Stimulated activated CD4-positive, alpha-beta T cell treated with anti-CD3 and anti-CD28 coated beads, Interleukin-12 subunit alpha, Interleukin-12 subunit beta, amount 100 ng/mL, for 4 hours (primary cell): ENCODE measurements at regions not wholly inside any gene's neighbourhood (a gene's known extent, or its start where the extent isn't known, plus 50 kb on each side); places are given as distances from the start of the nearest gene placed in this dataset.
"Not testable (repeated sequence)": the region's sequence is repeated elsewhere in the genome, so short reads cannot be mapped to it uniquely, and the experiment has no call there.

Experiments used
- DNase-seq: peaks from one replicate; pipeline ENCODE4 v3.0.0-alpha.2; 2020

DNA sequence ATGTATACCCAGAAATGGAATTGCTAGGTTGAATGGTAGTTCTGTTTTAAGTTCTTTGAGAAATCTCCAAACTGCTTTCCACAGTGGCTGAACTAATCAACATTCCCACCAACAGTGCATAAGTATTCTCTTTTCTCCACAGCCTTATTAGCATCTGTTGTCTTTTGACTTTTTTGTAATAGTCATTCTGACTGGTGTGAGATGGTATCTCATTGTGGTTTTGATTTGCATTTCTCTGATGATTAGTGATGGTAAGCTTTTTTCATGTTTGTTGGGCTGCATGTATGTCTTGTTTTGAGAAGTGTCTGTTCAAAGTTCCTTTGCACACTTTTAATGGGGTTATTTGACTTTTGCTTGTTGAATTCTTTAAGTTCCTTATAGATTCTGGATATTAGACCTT, 52.4 kb upstream of the EHHADH start:
- DNase-seq = not testable (repeated sequence)

DNA sequence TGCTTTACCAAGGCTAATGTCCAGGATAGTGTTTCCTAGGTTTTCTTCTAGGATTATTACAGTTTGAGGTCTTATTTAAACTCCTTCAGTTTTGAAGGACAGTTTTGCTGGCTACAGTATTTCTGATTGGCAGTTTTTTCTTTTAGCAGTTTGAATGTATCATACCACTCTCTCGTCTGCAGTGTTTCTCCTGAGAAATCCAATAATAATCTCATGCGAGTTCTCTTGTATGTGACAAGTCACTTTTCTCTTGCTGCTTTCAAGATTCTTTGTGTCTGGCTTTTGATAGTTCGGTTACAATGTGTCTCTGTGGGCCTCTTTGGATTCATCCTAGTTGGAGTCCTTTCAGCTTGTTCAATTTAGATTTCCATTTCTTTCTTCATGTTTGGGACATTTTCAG, 53.0 kb upstream of the EHHADH start:
- no peak for DNase-seq

DNA sequence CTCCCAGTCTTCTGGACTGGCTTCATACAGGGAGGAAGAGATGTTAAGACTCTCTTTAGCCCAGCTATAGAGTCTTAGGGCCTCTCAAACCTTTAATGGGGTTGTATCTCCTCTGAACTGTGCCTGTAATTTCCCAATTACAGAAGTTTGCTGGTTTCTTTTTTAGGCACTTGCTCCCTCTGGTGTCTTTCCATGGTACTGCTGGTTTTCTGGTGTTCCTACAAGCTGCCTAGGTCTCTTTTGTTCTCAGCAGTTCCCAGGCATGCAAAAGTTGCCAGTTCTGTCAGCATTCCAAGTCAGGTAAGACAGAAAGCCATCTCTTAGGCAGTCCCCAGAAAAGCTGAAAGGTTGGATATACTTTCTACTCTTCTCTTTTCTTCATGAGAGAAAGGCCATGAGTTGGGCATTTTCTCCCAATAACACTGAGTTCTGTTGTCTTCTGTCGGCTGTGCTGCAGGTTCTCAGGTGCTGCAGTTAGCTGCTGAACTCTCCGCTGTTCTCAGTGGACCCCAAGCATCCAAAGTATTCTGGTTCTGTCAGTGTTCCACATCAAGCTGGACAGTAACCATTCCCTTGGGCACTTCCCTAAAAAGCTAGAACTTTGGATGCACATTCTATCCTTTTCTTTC, 54.4 kb upstream of the EHHADH start:
- peak; percentile 26 for DNase-seq

DNA sequence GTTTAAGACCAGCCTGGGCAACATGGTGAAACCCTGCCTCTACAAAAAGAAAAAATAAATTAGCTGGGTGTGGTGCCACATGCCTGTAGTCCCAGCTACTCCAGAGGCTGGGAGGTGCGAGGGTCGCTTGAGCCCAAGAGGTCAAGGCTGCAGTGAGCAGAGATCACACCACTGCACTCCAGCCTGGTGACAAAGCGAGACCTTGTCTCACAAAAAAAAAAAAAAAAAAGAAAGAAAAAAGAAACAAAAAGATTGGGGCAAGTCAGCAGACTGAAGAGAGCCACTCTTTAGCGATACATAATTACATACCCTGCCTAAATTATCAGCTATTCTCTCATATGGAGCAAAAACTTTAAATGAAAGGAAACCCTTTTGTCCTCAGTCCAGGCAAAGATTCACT, 53.6 kb upstream of the MAP3K13 start:
- DNase-seq = no peak

DNA sequence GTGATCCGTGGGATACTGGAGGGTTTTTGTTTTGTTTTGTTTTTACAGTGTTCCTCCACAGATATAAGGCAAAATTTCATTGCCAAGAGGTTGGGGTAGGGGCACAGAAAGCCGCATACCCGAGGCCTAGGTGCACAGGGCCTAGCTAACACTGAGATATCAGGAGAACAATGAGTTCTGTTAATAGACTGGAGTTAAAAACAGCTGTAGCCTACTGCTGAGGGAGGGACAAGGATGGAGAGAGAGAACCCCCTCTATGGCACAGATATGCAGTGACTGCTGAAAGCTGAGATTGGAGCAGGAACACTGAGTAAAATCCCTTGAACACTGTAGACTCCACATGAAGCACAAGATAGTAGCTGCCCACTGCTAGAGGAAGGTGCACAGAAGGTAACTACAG, 53.1 kb upstream of the MAP3K13 start:
- no peak for DNase-seq

DNA sequence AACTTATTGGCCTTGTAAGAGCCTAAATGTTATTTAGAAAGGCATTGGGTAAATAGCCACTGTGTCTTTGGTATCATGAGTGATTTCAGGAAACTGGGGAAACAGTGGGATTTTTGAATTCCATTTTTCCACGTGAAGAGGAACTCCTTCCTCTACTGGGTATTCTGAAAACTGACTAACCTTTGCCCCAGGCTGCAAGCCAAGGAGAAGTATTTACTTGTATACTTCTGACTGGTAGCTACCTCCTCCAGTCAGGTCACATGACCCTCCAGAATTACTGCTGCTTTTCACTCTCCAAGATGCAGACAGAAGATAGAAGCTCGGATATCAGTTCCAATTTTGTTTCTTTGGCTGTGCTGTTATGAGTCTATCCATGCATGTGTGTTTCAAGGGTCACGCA, 50.9 kb upstream of the MAP3K13 start:
- no peak for DNase-seq
